ENCODE measurements at regions not wholly inside any gene's neighbourhood (a gene's known extent, or its start where the extent isn't known, plus 50 kb on each side); places are given as distances from the start of the nearest gene placed in this dataset.

DNA sequence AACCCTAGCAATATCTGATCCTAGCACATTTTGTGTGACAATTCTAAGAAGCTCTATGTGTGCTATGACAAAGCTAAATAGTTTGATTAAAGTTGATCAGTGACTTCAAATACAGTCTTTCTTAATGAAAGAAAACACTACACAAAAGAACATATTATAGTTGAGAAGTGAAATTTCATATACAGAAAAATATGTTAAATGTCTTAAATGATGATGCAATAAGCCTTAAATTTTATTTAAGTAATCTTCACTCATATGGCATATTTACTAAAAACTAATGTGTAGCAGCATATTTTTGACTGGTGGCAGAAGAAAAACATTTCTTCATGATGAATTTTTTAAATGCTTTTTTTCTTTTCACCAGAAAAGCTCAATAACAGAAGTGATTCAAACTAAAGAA is 485.5 kb downstream of the TUSC7 start:
- Histone ChIP-seq H3K4me1 (ENCODE audit: control insufficient read depth, insufficient read depth, low read length) (no peaks in the 10 kb centered on the region), H3K9ac (ENCODE audit: low read length in 2 of 2) (no peak overlapping the region), H3K27me3 (ENCODE audit: control insufficient read depth in 1 of 2, insufficient read depth in 2 of 2, low read length in 2 of 2) (no peaks in the 10 kb centered on the region), H3K27ac (ENCODE audit: low read length) (no peak overlapping the region), H3K4me3 (ENCODE audit: low read length in 2 of 2) (no peak overlapping the region), H3K9me3 (ENCODE audit: control insufficient read depth in 2 of 2, low read length in 2 of 2) (no peaks in the 10 kb centered on the region), H3K36me3 (ENCODE audit: control insufficient read depth in 2 of 2, insufficient read depth in 2 of 2, low read length in 2 of 2) (no peaks in the 10 kb centered on the region)

DNA sequence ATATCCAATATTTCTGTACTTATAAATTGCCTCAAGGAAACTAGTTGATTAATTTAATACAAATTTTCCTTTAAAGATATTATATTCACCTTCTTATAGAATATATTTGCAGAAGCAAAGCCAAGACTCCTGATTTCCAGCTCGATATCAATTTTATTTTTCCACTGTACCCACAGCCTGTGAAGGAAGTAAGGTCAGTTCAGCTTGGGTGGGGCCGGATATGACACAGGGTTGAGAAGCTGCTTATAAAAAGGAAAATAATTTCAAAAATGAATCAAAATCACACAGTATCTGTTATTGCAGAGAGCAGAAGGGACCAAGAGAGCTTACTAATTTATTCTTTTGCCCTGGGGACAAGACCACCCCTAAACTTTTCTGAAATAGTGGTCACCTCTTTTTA is 491.4 kb downstream of the TUSC7 start:
- no peaks in the 10 kb centered on the region for H3K27me3 ChIP-seq (ENCODE audit: control insufficient read depth in 1 of 2, insufficient read depth in 2 of 2, low read length in 2 of 2)
- no peaks in the 10 kb centered on the region for H3K9me3 ChIP-seq (ENCODE audit: control insufficient read depth in 2 of 2, low read length in 2 of 2)
- no peak overlapping the region for H3K4me3 ChIP-seq (ENCODE audit: low read length in 2 of 2)

DNA sequence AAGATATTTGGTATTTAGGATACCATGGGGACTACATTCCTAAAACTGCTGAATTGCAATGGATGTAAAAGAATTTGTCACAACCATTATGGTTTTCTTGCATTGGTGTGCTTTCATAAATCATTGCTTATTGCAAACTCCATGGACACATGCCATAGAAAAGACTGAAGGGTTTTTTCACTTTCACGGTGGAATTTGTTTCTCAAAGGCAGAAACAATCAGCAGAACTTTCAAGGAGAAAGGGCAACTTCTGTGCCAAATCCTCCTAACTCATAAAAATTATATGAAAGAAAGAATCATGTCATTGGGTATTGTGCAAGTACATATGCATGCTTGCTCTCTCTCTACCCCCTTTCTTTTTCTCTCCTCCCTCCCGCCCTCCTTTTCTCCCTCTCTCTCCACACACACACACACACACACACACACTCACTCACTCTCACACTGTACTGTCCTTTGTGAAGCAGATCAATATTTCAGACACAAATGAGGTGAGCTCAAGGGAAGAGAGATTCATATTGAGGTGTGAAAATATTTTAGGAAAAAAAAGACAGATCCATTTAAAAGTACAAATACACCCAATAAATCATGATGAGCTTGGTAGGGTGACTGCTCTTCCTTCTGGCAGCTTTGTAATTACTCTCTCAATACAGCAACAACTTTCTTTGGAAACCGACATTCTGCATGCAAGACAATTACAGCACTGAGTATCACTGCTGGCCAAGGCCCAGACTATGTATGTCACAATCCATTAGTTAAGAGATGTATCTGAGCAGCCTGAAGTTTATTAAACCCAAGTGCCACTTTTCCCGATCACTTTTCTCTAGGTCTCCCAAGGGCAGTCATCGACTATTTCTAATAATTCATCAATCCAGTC is 492.6 kb downstream of the TUSC7 start:
- H3K9me3 ChIP-seq (ENCODE audit: control insufficient read depth in 2 of 2, low read length in 2 of 2): no peaks in the 10 kb centered on the region
- H3K36me3 ChIP-seq (ENCODE audit: control insufficient read depth in 2 of 2, insufficient read depth in 2 of 2, low read length in 2 of 2): no peaks in the 10 kb centered on the region
- no peak overlapping the region for H3K27ac ChIP-seq (ENCODE audit: low read length)
- H3K27me3 ChIP-seq (ENCODE audit: control insufficient read depth in 1 of 2, insufficient read depth in 2 of 2, low read length in 2 of 2): no peaks in the 10 kb centered on the region
- H3K4me3 ChIP-seq (ENCODE audit: low read length in 2 of 2): no peak overlapping the region
- no peak overlapping the region for H3K9ac ChIP-seq (ENCODE audit: low read length in 2 of 2)
- no peaks in the 10 kb centered on the region for H3K4me1 ChIP-seq (ENCODE audit: control insufficient read depth, insufficient read depth, low read length)

More for the DNA sequence above, 491.4 kb downstream of the TUSC7 start:
- no peak overlapping the region for H3K27ac ChIP-seq (ENCODE audit: low read length)
- H3K4me1 ChIP-seq (ENCODE audit: control insufficient read depth, insufficient read depth, low read length): no peaks in the 10 kb centered on the region
- no peaks in the 10 kb centered on the region for H3K36me3 ChIP-seq (ENCODE audit: control insufficient read depth in 2 of 2, insufficient read depth in 2 of 2, low read length in 2 of 2)
- no peak overlapping the region for H3K9ac ChIP-seq (ENCODE audit: low read length in 2 of 2)

DNA sequence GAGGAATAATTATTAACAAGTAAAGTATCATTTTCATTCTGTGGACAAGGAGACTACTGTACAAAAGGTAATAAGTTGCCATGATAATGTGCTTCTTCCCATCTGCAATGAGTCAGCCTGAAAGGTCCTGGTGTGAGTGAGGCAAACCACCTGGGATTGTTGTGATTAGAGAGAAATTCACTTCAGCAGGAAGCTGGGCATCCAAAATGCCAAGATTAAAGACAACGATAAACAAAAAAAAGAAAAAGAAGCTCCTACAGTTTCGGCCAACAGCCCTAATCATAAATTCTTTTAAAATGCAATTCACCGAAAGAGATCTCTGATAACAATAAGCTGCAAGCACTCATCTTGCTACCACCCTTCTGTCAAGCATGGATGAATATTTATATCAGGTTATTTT is 507.8 kb downstream of the TUSC7 start:
- Histone ChIP-seq H3K4me3 (ENCODE audit: low read length in 2 of 2) (no peak overlapping the region), H3K4me1 (ENCODE audit: control insufficient read depth, insufficient read depth, low read length) (no peaks in the 10 kb centered on the region), H3K36me3 (ENCODE audit: control insufficient read depth in 2 of 2, insufficient read depth in 2 of 2, low read length in 2 of 2) (no peaks in the 10 kb centered on the region), H3K9me3 (ENCODE audit: control insufficient read depth in 2 of 2, low read length in 2 of 2) (peaks cover 0 to 1% of the 10 kb centered on the region in 2 donors), H3K27ac (ENCODE audit: low read length) (no peak overlapping the region), H3K27me3 (ENCODE audit: control insufficient read depth in 1 of 2, insufficient read depth in 2 of 2, low read length in 2 of 2) (no peaks in the 10 kb centered on the region), H3K9ac (ENCODE audit: low read length in 2 of 2) (no peak overlapping the region)

DNA sequence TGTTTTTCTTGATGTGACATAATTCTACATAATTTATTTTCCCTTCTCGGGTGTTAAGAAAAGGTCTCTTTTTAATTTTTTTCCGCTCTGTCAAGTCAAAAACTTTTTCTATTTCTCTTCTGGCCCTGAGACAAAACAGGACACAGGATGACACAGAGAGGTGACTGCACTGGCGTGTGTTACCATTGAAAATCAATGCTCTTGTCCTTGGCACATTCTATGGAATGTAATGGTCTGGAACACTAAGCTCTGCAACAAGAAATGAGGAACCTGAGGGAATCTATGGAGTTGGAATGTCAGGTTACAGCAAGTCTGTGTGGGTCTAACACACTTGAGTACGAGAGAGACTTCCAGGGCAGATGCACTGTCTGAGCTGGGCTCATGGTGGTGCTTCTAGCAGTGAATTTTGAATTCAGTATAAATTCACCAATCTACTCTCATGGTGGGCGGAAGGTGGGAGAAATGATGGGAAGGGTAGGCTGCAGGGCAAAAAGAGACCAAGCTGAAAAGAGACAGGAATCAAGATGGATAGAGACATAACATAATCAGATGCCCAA is 508.3 kb downstream of the TUSC7 start:
- H3K36me3 ChIP-seq (ENCODE audit: control insufficient read depth in 2 of 2, insufficient read depth in 2 of 2, low read length in 2 of 2): no peaks in the 10 kb centered on the region
- H3K27ac ChIP-seq (ENCODE audit: low read length): no peak overlapping the region
- H3K4me3 ChIP-seq (ENCODE audit: low read length in 2 of 2): no peak overlapping the region
- no peaks in the 10 kb centered on the region for H3K27me3 ChIP-seq (ENCODE audit: control insufficient read depth in 1 of 2, insufficient read depth in 2 of 2, low read length in 2 of 2)
- no peaks in the 10 kb centered on the region for H3K9me3 ChIP-seq (ENCODE audit: control insufficient read depth in 2 of 2, low read length in 2 of 2)
- H3K4me1 ChIP-seq (ENCODE audit: control insufficient read depth, insufficient read depth, low read length): no peaks in the 10 kb centered on the region
- no peak overlapping the region for H3K9ac ChIP-seq (ENCODE audit: low read length in 2 of 2)

DNA sequence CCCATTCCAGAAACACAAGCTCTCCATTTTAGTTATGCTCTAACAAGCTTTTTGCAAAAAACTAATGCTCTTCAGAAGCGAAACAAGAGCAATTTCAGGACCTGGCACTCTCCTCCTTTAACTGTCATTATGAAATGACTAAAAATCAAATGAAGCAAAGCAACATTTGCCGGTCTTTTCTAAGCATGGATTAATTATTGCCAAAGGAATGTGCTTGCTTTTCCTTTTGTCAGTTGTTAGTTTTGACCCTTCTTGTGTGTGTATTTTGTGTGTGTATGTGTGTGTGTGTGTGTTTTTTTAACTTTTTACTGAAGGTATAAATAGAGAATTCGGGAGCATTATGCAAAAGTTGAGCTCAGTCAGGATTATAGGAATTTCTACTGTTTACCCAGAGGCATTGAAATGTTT is 509.1 kb downstream of the TUSC7 start:
- no peak overlapping the region for H3K9ac ChIP-seq (ENCODE audit: low read length in 2 of 2)

DNA sequence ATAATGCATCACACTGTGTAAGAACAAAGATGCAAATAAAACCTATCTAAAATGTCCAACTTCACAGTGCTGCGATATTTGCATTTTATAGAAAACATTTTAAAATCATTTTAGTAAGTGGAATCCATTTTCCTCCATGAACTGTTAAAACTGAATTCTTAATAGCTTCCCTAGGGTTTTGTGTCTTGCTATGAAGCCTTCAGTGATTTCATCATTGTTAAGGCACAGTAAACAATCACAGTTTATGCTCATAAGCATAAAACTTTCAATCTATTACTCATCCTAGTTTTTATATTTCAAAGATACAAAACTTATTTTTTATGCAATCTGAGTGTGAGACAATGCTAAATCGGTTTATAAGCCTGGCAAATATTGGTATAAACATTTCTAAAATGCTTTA is 509.7 kb downstream of the TUSC7 start:
- no peak overlapping the region for H3K4me3 ChIP-seq (ENCODE audit: low read length in 2 of 2)
- H3K9me3 ChIP-seq (ENCODE audit: control insufficient read depth in 2 of 2, low read length in 2 of 2): no peaks in the 10 kb centered on the region
- H3K9ac ChIP-seq (ENCODE audit: low read length in 2 of 2): no peak overlapping the region
- H3K4me1 ChIP-seq (ENCODE audit: control insufficient read depth, insufficient read depth, low read length): no peaks in the 10 kb centered on the region
- no peak overlapping the region for H3K27ac ChIP-seq (ENCODE audit: low read length)
- H3K36me3 ChIP-seq (ENCODE audit: control insufficient read depth in 2 of 2, insufficient read depth in 2 of 2, low read length in 2 of 2): no peaks in the 10 kb centered on the region
- no peaks in the 10 kb centered on the region for H3K27me3 ChIP-seq (ENCODE audit: control insufficient read depth in 1 of 2, insufficient read depth in 2 of 2, low read length in 2 of 2)

More for the DNA sequence above, 509.1 kb downstream of the TUSC7 start:
- Histone ChIP-seq H3K9me3 (ENCODE audit: control insufficient read depth in 2 of 2, low read length in 2 of 2) (no peaks in the 10 kb centered on the region), H3K36me3 (ENCODE audit: control insufficient read depth in 2 of 2, insufficient read depth in 2 of 2, low read length in 2 of 2) (no peaks in the 10 kb centered on the region), H3K27me3 (ENCODE audit: control insufficient read depth in 1 of 2, insufficient read depth in 2 of 2, low read length in 2 of 2) (no peaks in the 10 kb centered on the region), H3K27ac (ENCODE audit: low read length) (no peak overlapping the region), H3K4me1 (ENCODE audit: control insufficient read depth, insufficient read depth, low read length) (no peaks in the 10 kb centered on the region), H3K4me3 (ENCODE audit: low read length in 2 of 2) (no peak overlapping the region)

DNA sequence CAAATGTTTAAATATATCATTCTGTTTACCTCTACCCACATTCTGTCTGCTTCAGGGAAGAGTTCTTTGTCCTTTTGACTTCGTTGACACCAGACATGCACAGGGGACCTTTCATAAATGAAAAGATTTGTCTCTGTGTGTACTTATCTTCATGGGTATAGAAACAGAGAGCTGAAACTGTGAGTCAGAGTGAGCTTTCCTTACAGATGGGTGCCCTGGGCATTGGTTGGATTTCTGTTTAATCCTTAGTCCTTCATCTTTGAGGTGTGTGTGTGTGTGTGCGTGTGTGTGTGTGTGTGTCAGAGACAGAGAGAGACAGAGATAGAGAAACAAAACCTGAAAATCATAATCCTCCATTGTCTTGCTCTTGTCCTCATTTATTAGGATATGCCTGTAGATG is 517.4 kb downstream of the TUSC7 start:
- Histone ChIP-seq H3K27ac (ENCODE audit: low read length) (no peak overlapping the region), H3K36me3 (ENCODE audit: control insufficient read depth in 2 of 2, insufficient read depth in 2 of 2, low read length in 2 of 2) (no peaks in the 10 kb centered on the region), H3K4me3 (ENCODE audit: low read length in 2 of 2) (no peak overlapping the region), H3K9ac (ENCODE audit: low read length in 2 of 2) (no peak overlapping the region), H3K27me3 (ENCODE audit: control insufficient read depth in 1 of 2, insufficient read depth in 2 of 2, low read length in 2 of 2) (no peaks in the 10 kb centered on the region), H3K9me3 (ENCODE audit: control insufficient read depth in 2 of 2, low read length in 2 of 2) (no peaks in the 10 kb centered on the region), H3K4me1 (ENCODE audit: control insufficient read depth, insufficient read depth, low read length) (no peaks in the 10 kb centered on the region)

DNA sequence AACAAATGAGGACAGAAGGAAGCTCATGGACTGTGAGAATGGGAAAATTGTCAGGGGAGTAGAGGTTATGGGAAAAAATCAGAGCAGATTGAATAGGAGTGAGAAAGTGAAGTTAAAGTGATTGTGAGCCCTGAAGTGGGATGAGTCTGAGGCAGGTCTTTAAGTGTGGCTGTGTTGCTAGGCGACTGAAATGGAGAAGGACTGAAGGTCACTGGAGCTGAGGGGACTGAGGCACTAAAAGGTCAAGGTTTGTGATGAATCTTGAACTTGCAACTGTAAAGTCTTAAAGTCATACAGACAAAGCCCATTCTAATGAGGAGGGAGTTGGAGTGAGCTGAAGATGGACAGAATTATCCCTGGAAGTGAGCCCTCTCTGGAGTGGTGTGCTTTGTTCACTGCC is 518.9 kb downstream of the TUSC7 start:
- H3K4me1 ChIP-seq (ENCODE audit: control insufficient read depth, insufficient read depth, low read length): no peaks in the 10 kb centered on the region

DNA sequence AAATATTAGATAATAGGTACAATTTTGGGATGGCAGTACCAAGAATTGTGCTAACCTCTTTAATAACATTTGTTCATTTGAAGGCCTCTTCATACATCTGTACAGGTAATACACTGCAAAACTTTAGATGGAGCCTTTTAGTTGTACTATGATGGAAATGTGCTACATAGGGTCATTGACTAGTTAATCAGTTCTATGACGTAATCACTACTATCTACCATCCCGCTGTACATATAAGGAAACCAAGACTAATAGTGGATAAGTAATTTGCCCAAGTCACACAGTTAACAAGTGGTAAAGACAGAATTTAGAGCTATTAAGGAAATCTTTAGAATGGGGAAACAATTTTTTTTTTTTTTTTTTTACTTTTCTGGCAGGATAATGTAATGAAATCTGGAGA is 521.3 kb downstream of the TUSC7 start:
- Histone ChIP-seq H3K27ac (ENCODE audit: low read length) (no peak overlapping the region), H3K4me3 (ENCODE audit: low read length in 2 of 2) (no peak overlapping the region), H3K27me3 (ENCODE audit: control insufficient read depth in 1 of 2, insufficient read depth in 2 of 2, low read length in 2 of 2) (no peaks in the 10 kb centered on the region), H3K9ac (ENCODE audit: low read length in 2 of 2) (no peak overlapping the region), H3K9me3 (ENCODE audit: control insufficient read depth in 2 of 2, low read length in 2 of 2) (no peaks in the 10 kb centered on the region), H3K4me1 (ENCODE audit: control insufficient read depth, insufficient read depth, low read length) (no peaks in the 10 kb centered on the region), H3K36me3 (ENCODE audit: control insufficient read depth in 2 of 2, insufficient read depth in 2 of 2, low read length in 2 of 2) (no peaks in the 10 kb centered on the region)

More for the DNA sequence above, 518.9 kb downstream of the TUSC7 start:
- Histone ChIP-seq H3K27ac (ENCODE audit: low read length) (no peak overlapping the region), H3K4me3 (ENCODE audit: low read length in 2 of 2) (no peak overlapping the region), H3K27me3 (ENCODE audit: control insufficient read depth in 1 of 2, insufficient read depth in 2 of 2, low read length in 2 of 2) (no peaks in the 10 kb centered on the region), H3K9me3 (ENCODE audit: control insufficient read depth in 2 of 2, low read length in 2 of 2) (no peaks in the 10 kb centered on the region), H3K9ac (ENCODE audit: low read length in 2 of 2) (no peak overlapping the region), H3K36me3 (ENCODE audit: control insufficient read depth in 2 of 2, insufficient read depth in 2 of 2, low read length in 2 of 2) (no peaks in the 10 kb centered on the region)

DNA sequence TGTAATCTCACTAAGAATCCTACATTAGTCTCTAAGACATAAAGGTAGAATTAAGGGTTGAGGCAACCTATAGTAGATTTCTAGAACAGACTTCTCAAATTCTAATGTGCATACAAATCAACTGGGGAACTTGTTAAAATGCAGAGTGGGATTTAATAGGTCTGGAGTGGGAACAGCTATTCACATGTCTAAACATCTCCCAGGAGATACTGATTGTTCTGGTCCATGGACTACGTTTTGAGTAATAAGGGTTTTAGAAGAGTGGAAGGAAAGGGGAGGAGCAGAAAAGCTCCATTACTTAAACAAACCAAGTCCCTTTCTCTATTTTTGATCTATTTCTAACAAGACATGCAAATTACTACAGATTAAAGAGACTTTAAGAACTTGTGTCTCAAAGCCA is 524.8 kb downstream of the TUSC7 start:
- no peaks in the 10 kb centered on the region for H3K36me3 ChIP-seq (ENCODE audit: control insufficient read depth in 2 of 2, insufficient read depth in 2 of 2, low read length in 2 of 2)
- no peaks in the 10 kb centered on the region for H3K4me1 ChIP-seq (ENCODE audit: control insufficient read depth, insufficient read depth, low read length)
- H3K4me3 ChIP-seq (ENCODE audit: low read length in 2 of 2): no peak overlapping the region
- no peaks in the 10 kb centered on the region for H3K9me3 ChIP-seq (ENCODE audit: control insufficient read depth in 2 of 2, low read length in 2 of 2)
- no peaks in the 10 kb centered on the region for H3K27me3 ChIP-seq (ENCODE audit: control insufficient read depth in 1 of 2, insufficient read depth in 2 of 2, low read length in 2 of 2)
- H3K27ac ChIP-seq (ENCODE audit: low read length): no peak overlapping the region
- no peak overlapping the region for H3K9ac ChIP-seq (ENCODE audit: low read length in 2 of 2)
